Cardiac fibroblast (primary cell): ENCODE measurements at regions not wholly inside any gene's neighbourhood (a gene's known extent, or its start where the extent isn't known, plus 50 kb on each side); places are given as distances from the start of the nearest gene placed in this dataset.

ENCODE experiments used
- DNase-seq, 2 donors: peaks; one replicate each; pipeline versions ENCODE4 v3.0.0 to v3.0.0-alpha.2; 2010; ENCODE audit warnings: low read depth in 2 of 2
- H3K4me3 ChIP-seq, 2 donors: replicated peaks in 1 of 2; 1 replicate in 1 of 2; 2 replicates in 1 of 2; pipeline ENCODE4 v1.5.1; 2011; ENCODE audit warnings: low read depth in 2 of 2, low read length in 2 of 2, mild to moderate bottlenecking in 2 of 2, moderate library complexity in 1 of 2
- TF ChIP-seq, protein P1 (sequence below): IDR thresholded peaks from one replicate; pipeline ENCODE4 v1.5.1; 2011; ENCODE audit warnings: low read depth, mild to moderate bottlenecking, low read length, inconsistent platforms

DNA sequence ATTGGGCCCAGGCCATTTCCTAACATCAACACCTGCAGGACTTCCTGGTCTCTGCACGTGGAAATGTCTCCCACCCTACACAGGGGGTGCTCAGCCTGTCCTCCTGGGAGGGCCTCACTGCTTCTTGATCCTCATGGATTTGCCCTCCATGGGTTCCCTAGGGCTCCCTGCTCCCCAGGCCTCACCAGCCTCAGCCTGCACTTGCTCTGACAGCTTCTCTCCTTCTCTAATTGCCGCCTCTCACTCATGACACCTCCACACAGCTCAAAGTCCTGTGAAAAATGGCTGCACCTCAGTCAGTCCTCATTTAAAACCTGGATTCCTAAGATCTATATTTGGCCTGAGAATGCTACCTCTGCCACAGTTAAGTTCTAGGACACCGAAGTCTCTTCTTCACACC lies 130.6 kb downstream of the PXDC1 start:
- DNase-seq = no peak
- H3K4me3 ChIP-seq = no peak overlapping the region
- TF ChIP-seq, protein P1, sequence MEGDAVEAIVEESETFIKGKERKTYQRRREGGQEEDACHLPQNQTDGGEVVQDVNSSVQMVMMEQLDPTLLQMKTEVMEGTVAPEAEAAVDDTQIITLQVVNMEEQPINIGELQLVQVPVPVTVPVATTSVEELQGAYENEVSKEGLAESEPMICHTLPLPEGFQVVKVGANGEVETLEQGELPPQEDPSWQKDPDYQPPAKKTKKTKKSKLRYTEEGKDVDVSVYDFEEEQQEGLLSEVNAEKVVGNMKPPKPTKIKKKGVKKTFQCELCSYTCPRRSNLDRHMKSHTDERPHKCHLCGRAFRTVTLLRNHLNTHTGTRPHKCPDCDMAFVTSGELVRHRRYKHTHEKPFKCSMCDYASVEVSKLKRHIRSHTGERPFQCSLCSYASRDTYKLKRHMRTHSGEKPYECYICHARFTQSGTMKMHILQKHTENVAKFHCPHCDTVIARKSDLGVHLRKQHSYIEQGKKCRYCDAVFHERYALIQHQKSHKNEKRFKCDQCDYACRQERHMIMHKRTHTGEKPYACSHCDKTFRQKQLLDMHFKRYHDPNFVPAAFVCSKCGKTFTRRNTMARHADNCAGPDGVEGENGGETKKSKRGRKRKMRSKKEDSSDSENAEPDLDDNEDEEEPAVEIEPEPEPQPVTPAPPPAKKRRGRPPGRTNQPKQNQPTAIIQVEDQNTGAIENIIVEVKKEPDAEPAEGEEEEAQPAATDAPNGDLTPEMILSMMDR = no peak

DNA sequence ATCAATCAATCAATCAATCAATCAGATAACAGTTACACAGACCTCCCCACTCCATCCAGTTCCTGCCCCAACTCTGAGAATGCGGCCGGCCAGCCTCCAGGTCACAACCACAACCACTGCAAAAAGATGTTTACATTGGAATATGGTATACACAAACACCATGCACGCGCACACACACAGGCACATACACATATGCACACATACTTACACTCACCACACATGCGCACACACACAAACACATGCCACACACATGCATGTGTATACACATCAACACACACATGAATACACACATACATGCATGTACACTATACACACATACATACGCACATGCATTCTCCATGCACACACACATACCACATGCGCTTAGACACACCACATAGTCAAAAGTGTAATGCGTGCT lies 131.1 kb downstream of the PXDC1 start:
- DNase-seq = no peak
- no peak overlapping the region for H3K4me3 ChIP-seq
- TF ChIP-seq, protein P1 = no peak

DNA sequence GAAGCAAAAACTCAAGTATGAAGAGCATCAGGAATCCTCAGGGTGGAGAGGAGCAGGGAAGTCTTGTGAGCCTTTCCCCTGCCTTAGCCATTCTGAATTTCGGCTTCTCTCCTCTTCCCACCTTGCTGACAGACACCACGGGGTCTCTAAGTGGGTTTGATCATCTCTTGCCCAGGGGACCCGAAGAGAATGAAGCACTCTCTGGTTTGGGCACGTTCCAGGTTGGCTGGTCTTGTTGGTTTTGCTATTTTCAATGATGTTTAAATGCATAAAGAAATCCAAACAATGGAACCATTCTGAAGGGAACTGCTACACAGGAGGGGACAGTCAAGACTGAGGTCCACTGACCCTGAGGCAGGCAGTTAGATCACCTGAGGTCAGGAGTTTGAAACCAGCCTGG lies 131.7 kb downstream of the PXDC1 start:
- TF ChIP-seq, protein P1 = no peak
- no peak for DNase-seq
- no peak overlapping the region for H3K4me3 ChIP-seq

DNA sequence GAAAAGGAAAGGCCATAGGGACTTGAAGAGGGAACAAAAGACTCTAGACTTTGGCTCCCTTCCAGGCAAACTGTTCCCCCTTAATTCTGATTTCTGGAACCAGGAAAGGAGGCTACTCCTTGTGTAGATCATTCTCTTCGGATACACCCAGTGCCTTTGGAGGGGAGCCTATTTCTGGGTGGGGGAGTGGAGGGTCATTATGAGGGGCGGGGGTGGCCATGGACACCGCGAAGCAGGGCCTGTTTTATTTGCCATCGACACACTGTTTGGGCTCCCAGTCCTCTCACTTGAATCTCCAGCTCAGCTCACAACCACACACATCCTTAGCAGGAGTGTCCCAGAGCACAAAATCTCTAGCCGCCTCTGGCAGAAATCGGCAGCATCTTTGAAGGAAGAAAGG lies 132.3 kb downstream of the PXDC1 start:
- no peak for DNase-seq
- H3K4me3 ChIP-seq = no peak overlapping the region
- TF ChIP-seq, protein P1 = no peak

DNA sequence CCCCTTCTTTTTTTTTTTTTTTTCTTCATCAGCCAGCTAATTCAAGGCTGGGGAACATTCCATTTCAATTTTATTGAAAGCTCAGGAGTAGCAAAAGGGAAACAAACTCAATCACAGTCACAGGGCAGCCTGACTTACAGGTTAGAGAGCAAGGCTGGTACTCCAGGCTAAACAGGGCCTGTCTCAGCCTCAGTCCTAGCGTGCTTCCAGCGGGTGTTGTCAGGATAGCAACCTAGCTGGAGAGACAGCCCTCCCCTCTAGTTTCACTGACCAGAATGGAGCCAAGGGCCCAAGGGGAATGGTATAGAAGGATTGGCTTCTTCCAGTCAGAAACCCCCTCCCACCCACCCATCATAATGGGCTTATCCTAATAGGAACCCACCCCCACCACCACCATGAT lies 132.9 kb downstream of the PXDC1 start:
- TF ChIP-seq, protein P1 = no peak
- no peak for DNase-seq
- no peak overlapping the region for H3K4me3 ChIP-seq

DNA sequence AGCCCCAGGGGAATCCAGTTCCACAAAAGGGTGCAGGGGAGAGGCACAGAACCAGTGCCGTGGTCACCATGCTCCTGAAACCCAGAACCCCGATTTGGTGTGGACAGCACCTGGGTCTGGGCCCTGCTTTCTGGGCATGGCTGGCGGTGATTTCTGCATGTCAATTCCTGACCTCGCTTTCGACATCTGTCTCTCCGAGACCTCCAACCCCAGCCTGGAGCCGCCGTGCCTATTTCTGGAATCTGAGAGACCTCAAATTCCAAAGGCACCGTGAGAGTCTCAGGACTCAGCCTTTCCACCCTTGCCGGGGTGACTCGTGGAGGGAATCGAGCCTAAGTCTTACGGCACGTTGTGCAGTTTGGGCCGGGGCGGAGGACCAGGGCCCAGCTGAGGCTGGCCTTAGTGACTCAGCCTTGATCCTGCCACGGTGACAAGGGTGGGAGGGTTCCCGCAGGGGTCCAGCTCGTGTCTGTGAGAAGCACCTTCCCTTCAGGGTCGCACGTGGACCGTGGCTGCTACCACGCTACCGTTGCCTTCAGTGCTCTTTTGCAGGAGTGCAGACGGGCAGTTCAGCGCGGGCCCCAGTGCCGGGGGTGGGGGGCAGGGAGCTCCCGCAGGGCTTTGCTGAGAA lies 133.7 kb downstream of the PXDC1 start:
- TF ChIP-seq, protein P1 = no peak
- no peak for DNase-seq
- H3K4me3 ChIP-seq = no peak overlapping the region

DNA sequence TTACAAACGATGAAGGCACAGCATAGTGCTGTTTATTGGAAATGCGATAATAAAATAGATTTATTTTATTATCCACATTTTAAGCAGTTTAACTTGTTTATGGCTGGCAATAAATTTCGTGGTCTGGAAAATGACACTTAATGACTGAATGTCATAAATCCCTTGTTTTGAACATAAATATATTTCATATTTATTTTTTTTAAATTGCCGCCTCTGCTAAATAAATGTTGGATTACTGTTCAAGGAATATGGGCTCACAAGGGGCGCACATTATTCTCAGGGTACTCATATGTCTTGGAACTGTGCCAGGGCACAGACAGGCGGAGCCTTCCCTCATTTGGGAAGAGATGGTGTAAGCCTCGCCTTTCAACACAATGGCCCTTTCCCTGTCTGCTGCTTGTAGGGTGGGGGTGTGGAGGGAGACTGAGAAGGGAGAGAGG lies 134.3 kb downstream of the PXDC1 start:
- no peak for DNase-seq
- TF ChIP-seq, protein P1 = no peak
- no peak overlapping the region for H3K4me3 ChIP-seq
